Osteoblast (primary cell): ENCODE measurements at regions not wholly inside any gene's neighbourhood (a gene's known extent, or its start where the extent isn't known, plus 50 kb on each side); places are given as distances from the start of the nearest gene placed in this dataset.

Source experiments
- DNase-seq: peaks from one replicate; pipeline ENCODE4 v3.0.0; 2011; ENCODE audit warnings: low spot score, mixed read lengths; ENCODE audit not compliant: insufficient read length; ENCODE audit errors: missing footprints
- H2AFZ ChIP-seq: 2 replicates; pipeline ENCODE4 v1.6.0; 2011; ENCODE audit warnings: mild to moderate bottlenecking, low read length
- H3K27ac ChIP-seq: 2 replicates; pipeline ENCODE4 v1.5.1; 2011; ENCODE audit warnings: mild to moderate bottlenecking, low read depth, low read length, moderate library complexity
- H3K27me3 ChIP-seq: 2 replicates; pipeline ENCODE4 v1.6.0; 2012; ENCODE audit warnings: mild to moderate bottlenecking, control low read depth, inconsistent platforms, low read length, moderate library complexity; ENCODE audit not compliant: insufficient read depth
- H3K36me3 ChIP-seq: 2 replicates; pipeline ENCODE4 v1.5.1; 2011; ENCODE audit warnings: mild to moderate bottlenecking, low read length, control low read depth, moderate library complexity; ENCODE audit not compliant: insufficient read depth
- H3K4me1 ChIP-seq: 2 replicates; pipeline ENCODE4 v1.5.1; 2011; ENCODE audit warnings: mild to moderate bottlenecking, low read length, control low read depth, moderate library complexity; ENCODE audit not compliant: insufficient read depth
- H3K4me2 ChIP-seq: 2 replicates; pipeline ENCODE4 v1.6.0; 2011; ENCODE audit warnings: mild to moderate bottlenecking, low read length; ENCODE audit not compliant: insufficient read depth
- H3K4me3 ChIP-seq: fragments of 200-600 bp; sonication (generic); 3 replicates; pipeline ENCODE4 v1.5.1; 2012; ENCODE audit warnings: mild to moderate bottlenecking, low read length, inconsistent platforms; ENCODE audit not compliant: insufficient read depth
- H3K79me2 ChIP-seq: 2 replicates; pipeline ENCODE4 v1.6.0; 2012; ENCODE audit warnings: mild to moderate bottlenecking, low read length, control low read depth, inconsistent platforms; ENCODE audit not compliant: insufficient read depth
- H3K9me3 ChIP-seq: 2 replicates; pipeline ENCODE4 v1.5.1; 2011; ENCODE audit warnings: low read depth, low read length, control low read depth
- H4K20me1 ChIP-seq: 2 replicates; pipeline ENCODE4 v1.6.0; 2012; ENCODE audit warnings: mild to moderate bottlenecking, low read length, control low read depth; ENCODE audit not compliant: insufficient read depth
- TF ChIP-seq, protein P1 (sequence below): IDR thresholded peaks from 2 replicates; pipeline ENCODE4 v1.5.1; 2011; ENCODE audit warnings: mild to moderate bottlenecking, low read depth, low read length, moderate library complexity; ENCODE audit errors: extremely low read depth

DNA sequence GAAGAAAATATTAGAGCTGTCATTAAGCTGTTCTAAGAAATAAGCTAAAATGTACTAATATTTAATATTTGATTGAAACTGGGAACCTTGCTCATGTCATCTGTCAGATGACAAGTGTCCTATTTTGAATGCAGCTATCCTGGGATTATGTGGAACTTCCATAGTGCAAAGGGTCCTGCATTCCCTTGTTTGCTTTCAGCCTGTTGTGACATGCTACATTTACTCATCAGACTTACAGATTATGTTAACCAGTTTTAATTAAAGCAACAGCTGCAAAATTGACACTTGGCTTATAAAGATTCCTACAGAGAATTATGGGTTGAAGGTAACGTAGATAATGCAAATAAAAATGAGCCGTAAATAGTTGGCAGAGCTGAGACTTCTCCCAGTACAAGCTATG, 458.4 kb upstream of the RGS6 start:
- peaks cover 88% of the 10 kb centered on the region for H3K79me2 ChIP-seq
- peaks cover under 1% of the 10 kb centered on the region for H3K36me3 ChIP-seq
- H3K9me3 ChIP-seq: no peaks in the 10 kb centered on the region
- no peak overlapping the region for H3K4me2 ChIP-seq
- H3K4me3 ChIP-seq: no peak overlapping the region
- H3K4me1 ChIP-seq: peaks cover 57% of the 10 kb centered on the region
- no peak overlapping the region for H2AFZ ChIP-seq
- no peaks in the 10 kb centered on the region for H4K20me1 ChIP-seq
- no peak overlapping the region for H3K27ac ChIP-seq
- H3K27me3 ChIP-seq: no peaks in the 10 kb centered on the region
- TF ChIP-seq, protein P1, sequence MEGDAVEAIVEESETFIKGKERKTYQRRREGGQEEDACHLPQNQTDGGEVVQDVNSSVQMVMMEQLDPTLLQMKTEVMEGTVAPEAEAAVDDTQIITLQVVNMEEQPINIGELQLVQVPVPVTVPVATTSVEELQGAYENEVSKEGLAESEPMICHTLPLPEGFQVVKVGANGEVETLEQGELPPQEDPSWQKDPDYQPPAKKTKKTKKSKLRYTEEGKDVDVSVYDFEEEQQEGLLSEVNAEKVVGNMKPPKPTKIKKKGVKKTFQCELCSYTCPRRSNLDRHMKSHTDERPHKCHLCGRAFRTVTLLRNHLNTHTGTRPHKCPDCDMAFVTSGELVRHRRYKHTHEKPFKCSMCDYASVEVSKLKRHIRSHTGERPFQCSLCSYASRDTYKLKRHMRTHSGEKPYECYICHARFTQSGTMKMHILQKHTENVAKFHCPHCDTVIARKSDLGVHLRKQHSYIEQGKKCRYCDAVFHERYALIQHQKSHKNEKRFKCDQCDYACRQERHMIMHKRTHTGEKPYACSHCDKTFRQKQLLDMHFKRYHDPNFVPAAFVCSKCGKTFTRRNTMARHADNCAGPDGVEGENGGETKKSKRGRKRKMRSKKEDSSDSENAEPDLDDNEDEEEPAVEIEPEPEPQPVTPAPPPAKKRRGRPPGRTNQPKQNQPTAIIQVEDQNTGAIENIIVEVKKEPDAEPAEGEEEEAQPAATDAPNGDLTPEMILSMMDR: no peak
- no peak for DNase-seq

DNA sequence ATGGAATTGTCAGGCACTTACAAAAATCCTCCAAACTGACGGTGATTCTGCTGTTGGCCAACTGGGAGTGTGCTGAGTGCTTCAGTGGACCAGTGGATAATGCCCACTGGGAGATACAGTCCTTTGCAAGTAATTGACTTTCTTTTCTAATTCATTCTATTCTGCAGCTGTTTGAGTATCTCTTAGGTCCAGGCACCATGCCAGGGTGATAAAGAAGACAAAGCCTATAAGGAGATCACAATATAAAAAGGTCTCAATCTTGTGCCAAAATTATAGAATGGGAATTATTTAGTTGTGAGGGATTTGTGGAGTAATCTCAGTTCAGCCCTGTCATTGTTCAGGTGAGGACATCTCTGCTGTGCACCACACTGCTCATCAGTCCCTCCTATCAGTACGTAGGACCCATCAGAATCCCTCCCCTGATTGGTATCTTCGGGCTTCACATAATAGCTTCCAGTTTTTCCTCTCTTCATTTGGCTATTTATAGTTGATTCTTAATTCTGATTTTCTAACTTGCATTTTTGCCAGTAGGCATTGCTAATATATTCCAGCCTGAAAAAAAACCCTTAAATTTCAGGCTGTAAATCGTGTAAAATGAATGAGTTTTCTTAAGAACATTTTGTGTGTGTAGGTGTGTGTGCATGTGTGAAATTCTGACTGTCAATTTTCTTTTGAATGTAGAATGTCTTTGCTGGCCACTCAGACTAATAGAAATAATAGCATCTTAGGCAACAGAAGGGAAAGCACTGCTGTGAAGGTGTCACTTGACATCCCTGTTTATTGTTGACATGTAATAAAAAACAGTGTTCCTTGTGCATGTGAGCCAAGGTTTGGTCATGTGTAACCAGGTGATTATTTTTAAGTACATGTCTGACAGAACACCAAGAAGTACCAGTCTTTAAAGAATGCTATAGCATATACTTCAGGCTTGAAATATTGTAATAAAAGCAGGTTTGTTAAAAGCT, 457.6 kb upstream of the RGS6 start:
- no peak overlapping the region for H3K4me3 ChIP-seq
- peaks cover 55% of the 10 kb centered on the region for H3K4me1 ChIP-seq
- H2AFZ ChIP-seq: no peak overlapping the region
- no peaks in the 10 kb centered on the region for H3K9me3 ChIP-seq
- no peak for DNase-seq
- no peak overlapping the region for H3K27ac ChIP-seq
- H3K36me3 ChIP-seq: peaks cover 5% of the 10 kb centered on the region
- no peak overlapping the region for H3K4me2 ChIP-seq
- TF ChIP-seq, protein P1: no peak
- no peaks in the 10 kb centered on the region for H4K20me1 ChIP-seq
- H3K27me3 ChIP-seq: no peaks in the 10 kb centered on the region
- H3K79me2 ChIP-seq: peaks cover 88% of the 10 kb centered on the region

DNA sequence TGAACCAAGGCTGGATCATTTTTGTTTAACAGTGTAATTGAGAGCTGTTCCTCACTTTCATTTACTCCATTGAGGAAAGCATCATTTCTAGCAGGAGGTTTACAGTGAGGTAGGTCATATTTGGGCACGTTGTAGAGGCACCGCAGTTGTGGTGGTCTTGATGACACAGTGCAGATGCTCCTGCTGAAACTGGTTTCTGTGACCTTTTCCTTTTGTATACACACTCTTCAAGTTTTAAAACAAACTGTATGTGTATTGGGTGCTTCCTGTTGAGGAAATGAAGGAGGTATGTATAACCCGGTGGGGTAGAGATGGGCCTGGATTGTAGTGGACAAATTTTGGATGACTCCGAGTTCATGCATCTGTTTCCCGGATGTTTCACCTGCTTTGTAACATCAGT, 456.3 kb upstream of the RGS6 start:
- H3K27ac ChIP-seq: no peak overlapping the region
- DNase-seq: no peak
- no peak overlapping the region for H3K4me3 ChIP-seq
- TF ChIP-seq, protein P1: no peak
- H3K36me3 ChIP-seq: peaks cover 5% of the 10 kb centered on the region
- H3K27me3 ChIP-seq: no peaks in the 10 kb centered on the region
- peaks cover 51% of the 10 kb centered on the region for H3K4me1 ChIP-seq
- no peaks in the 10 kb centered on the region for H3K9me3 ChIP-seq
- no peak overlapping the region for H3K4me2 ChIP-seq
- H4K20me1 ChIP-seq: no peaks in the 10 kb centered on the region
- H2AFZ ChIP-seq: no peak overlapping the region
- peaks cover 89% of the 10 kb centered on the region for H3K79me2 ChIP-seq

DNA sequence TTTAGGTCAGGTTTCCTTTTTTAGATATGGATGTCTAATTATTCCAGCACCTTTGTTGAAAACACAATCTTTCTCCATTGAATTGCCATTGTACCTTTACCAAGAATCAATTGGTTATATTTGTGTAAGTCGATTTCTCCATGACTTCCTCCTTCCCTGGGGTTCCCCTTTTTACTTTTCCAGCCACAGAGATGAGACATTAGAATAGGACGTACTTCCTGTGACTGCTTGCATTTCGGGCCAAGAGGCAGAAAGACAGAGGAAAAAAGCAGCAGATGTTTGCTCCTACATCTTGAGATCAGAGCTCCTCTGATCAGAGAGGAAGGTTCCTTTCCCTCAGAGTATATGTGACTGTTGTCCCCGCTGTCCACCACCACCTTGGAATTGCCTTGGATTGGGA, 453.7 kb upstream of the RGS6 start:
- H4K20me1 ChIP-seq: no peaks in the 10 kb centered on the region
- no peaks in the 10 kb centered on the region for H3K9me3 ChIP-seq
- H3K36me3 ChIP-seq: peaks cover 5% of the 10 kb centered on the region
- H3K4me2 ChIP-seq: peak overlapping the region; percentile 34
- peak; percentile 45 for DNase-seq
- H3K27ac ChIP-seq: peak overlapping the region; percentile 89
- peaks cover 94% of the 10 kb centered on the region for H3K79me2 ChIP-seq
- no peak overlapping the region for H3K4me3 ChIP-seq
- no peaks in the 10 kb centered on the region for H3K27me3 ChIP-seq
- TF ChIP-seq, protein P1: no peak
- peaks cover 51% of the 10 kb centered on the region for H3K4me1 ChIP-seq
- H2AFZ ChIP-seq: peak overlapping the region; percentile 16
